ENCODE measurements at regions not wholly inside any gene's neighbourhood (a gene's known extent, or its start where the extent isn't known, plus 50 kb on each side); places are given as distances from the start of the nearest gene placed in this dataset.
"Not testable (repeated sequence)": the region's sequence is repeated elsewhere in the genome, so short reads cannot be mapped to it uniquely, and the experiment has no call there.

GRCh38 chr12:34217660-34218059 lies 195.4 kb downstream of the ALG10 start:
- Histone ChIP-seq H3K36me3 (no peaks in the 10 kb centered on the region), H3K9me3 (no peaks in the 10 kb centered on the region), H3K27me3 (ENCODE audit: low read depth) (no peaks in the 10 kb centered on the region), H3K27ac (no peak overlapping the region), H3K4me1 (peaks cover 7% of the 10 kb centered on the region), H3K4me3 (no peak overlapping the region)
- no peak for TF ChIP-seq CTCF (IDR thresholded peaks at IDR 0.05)
- ATAC-seq (no peak), DNase-seq (no peak)
- intact Hi-C loops (cut with DNase I) = no loop called here

- Histone ChIP-seq H3K27me3 (ENCODE audit: low read depth) (no peaks in the 10 kb centered on the region), H3K27ac (peak overlapping the region; percentile 46), H3K9me3 (no peaks in the 10 kb centered on the region), H3K4me1 (peaks cover 7% of the 10 kb centered on the region), H3K36me3 (no peaks in the 10 kb centered on the region), H3K4me3 (peak overlapping the region; percentile 58)
- TF ChIP-seq CTCF (IDR thresholded peaks at IDR 0.05) = peak; percentile 93
- peak; percentile 69 for DNase-seq
- intact Hi-C loops (cut with DNase I) = no loop called here
- peak; percentile 89 to 91 for ATAC-seq
Measured at GRCh38 chr12:34218193-34219045, 196.1 kb downstream of the ALG10 start.

- Histone ChIP-seq H3K36me3 (no peaks in the 10 kb centered on the region), H3K27me3 (ENCODE audit: low read depth) (no peaks in the 10 kb centered on the region), H3K27ac (peak overlapping the region; percentile 46), H3K4me3 (peak overlapping the region; percentile 58), H3K4me1 (peaks cover 7% of the 10 kb centered on the region), H3K9me3 (no peaks in the 10 kb centered on the region)
- ATAC-seq (peak in 1 of 2 donors; percentile 56), DNase-seq (no peak)
- intact Hi-C loops (cut with DNase I) = no loop called here
- no peak for TF ChIP-seq CTCF (IDR thresholded peaks at IDR 0.05)
Measured at GRCh38 chr12:34219046-34219770, 196.9 kb downstream of the ALG10 start.

- H3K27ac ChIP-seq; DNase-seq; H3K27me3 ChIP-seq (ENCODE audit: low read depth); H3K9me3 ChIP-seq; ATAC-seq; H3K36me3 ChIP-seq; H3K4me3 ChIP-seq; H3K4me1 ChIP-seq: not testable (repeated sequence)
- intact Hi-C loops (cut with DNase I) = loop anchor here (10.0 kb wide), 1 partner anchor 95 kb away; no protein-coding TSS in a partner anchor
Measured at GRCh38 chr12:34220079-34220478, 197.8 kb downstream of the ALG10 start.

- Histone ChIP-seq H3K27ac (no peak overlapping the region), H3K4me1 (peaks cover under 1% of the 10 kb centered on the region), H3K36me3 (no peaks in the 10 kb centered on the region), H3K4me3 (no peak overlapping the region), H3K9me3 (no peaks in the 10 kb centered on the region), H3K27me3 (ENCODE audit: low read depth) (no peaks in the 10 kb centered on the region)
- intact Hi-C loops (cut with DNase I) = loop anchor here (10.0 kb wide), 1 partner anchor 99 kb away; no protein-coding TSS in a partner anchor
- TF ChIP-seq CTCF (IDR thresholded peaks at IDR 0.05) = no peak
- DNase-seq = no peak
- no peak for ATAC-seq
Measured at GRCh38 chr12:34223640-34224039, 201.3 kb downstream of the ALG10 start.

GRCh38 chr12:34226044-34226443 lies 203.7 kb downstream of the ALG10 start:
- not testable (repeated sequence) for H3K27me3 ChIP-seq (ENCODE audit: low read depth); H3K36me3 ChIP-seq; ATAC-seq; H3K4me1 ChIP-seq; DNase-seq; H3K27ac ChIP-seq; H3K9me3 ChIP-seq; H3K4me3 ChIP-seq
- intact Hi-C loops (cut with DNase I) = loop anchor here (10.0 kb wide), 1 partner anchor 101 kb away; no protein-coding TSS in a partner anchor

GRCh38 chr12:34228046-34228445 lies 205.8 kb downstream of the ALG10 start:
- H3K9me3 ChIP-seq; ATAC-seq; H3K27ac ChIP-seq; H3K4me1 ChIP-seq; H3K27me3 ChIP-seq (ENCODE audit: low read depth); H3K4me3 ChIP-seq; DNase-seq; H3K36me3 ChIP-seq: not testable (repeated sequence)
- intact Hi-C loops (cut with DNase I) = loop anchor here (10.0 kb wide), 1 partner anchor 103 kb away; no protein-coding TSS in a partner anchor

GRCh38 chr12:34229033-34229432 lies 206.7 kb downstream of the ALG10 start:
- not testable (repeated sequence) for H3K4me1 ChIP-seq; H3K9me3 ChIP-seq; H3K36me3 ChIP-seq; ATAC-seq; H3K4me3 ChIP-seq; H3K27me3 ChIP-seq (ENCODE audit: low read depth); H3K27ac ChIP-seq; DNase-seq
- intact Hi-C loops (cut with DNase I) = loop anchor here (10.0 kb wide), 1 partner anchor 104 kb away; no protein-coding TSS in a partner anchor
